ENCODE measurements at regions not wholly inside any gene's neighbourhood (a gene's known extent, or its start where the extent isn't known, plus 50 kb on each side); places are given as distances from the start of the nearest gene placed in this dataset.
A peak's percentile ranks its signal among the peaks of the same experiment; 100 is the strongest.

- DNase-seq = no peak
Measured at GRCh38 chr3:159130108-159130507, 328.3 kb downstream of the MFSD1 start.

GRCh38 chr3:159131376-159131775, 329.5 kb downstream of the MFSD1 start:
- DNase-seq = no peak

GRCh38 chr3:159137949-159138348, 336.1 kb downstream of the MFSD1 start:
- no peak for DNase-seq

GRCh38 chr3:159139326-159139725, 337.5 kb downstream of the MFSD1 start:
- no peak for DNase-seq

GRCh38 chr3:159144472-159144871, 342.6 kb downstream of the MFSD1 start:
- no peak for DNase-seq

GRCh38 chr3:159144891-159145290, 343.0 kb downstream of the MFSD1 start:
- no peak for DNase-seq

GRCh38 chr3:159146392-159146791, 344.5 kb downstream of the MFSD1 start:
- DNase-seq = no peak

- DNase-seq = no peak
Measured at GRCh38 chr3:159146856-159147435, 345.1 kb downstream of the MFSD1 start.

- DNase-seq = no peak
Measured at GRCh38 chr3:159147813-159148212, 346.0 kb downstream of the MFSD1 start.

GRCh38 chr3:159148466-159148865, 346.6 kb downstream of the MFSD1 start:
- no peak for DNase-seq

- no peak for DNase-seq
Measured at GRCh38 chr3:159149131-159149530, 347.3 kb downstream of the MFSD1 start.

GRCh38 chr3:159149633-159150032, 347.8 kb downstream of the MFSD1 start:
- DNase-seq = no peak

GRCh38 chr3:159150180-159150579, 348.3 kb downstream of the MFSD1 start:
- no peak for DNase-seq

- DNase-seq = no peak
Measured at GRCh38 chr3:159151130-159151529, 349.3 kb downstream of the MFSD1 start.

- DNase-seq = no peak
Measured at GRCh38 chr3:159157275-159157674, 355.4 kb downstream of the MFSD1 start.

GRCh38 chr3:159158213-159158612, 356.4 kb downstream of the MFSD1 start:
- DNase-seq = no peak

- no peak for DNase-seq
Measured at GRCh38 chr3:159158801-159159200, 356.9 kb downstream of the MFSD1 start.

GRCh38 chr3:159159546-159159945, 357.7 kb downstream of the MFSD1 start:
- no peak for DNase-seq

- no peak for DNase-seq
Measured at GRCh38 chr3:159163656-159164055, 361.8 kb downstream of the MFSD1 start.

- DNase-seq = no peak
Measured at GRCh38 chr3:159165961-159166360, 364.1 kb downstream of the MFSD1 start.

- DNase-seq = no peak
Measured at GRCh38 chr3:159166899-159167586, 365.2 kb downstream of the MFSD1 start.

GRCh38 chr3:159168788-159169187, 366.9 kb downstream of the MFSD1 start:
- DNase-seq = no peak

- DNase-seq = peak; percentile 49
Measured at GRCh38 chr3:159169828-159170227, 368.0 kb downstream of the MFSD1 start.

GRCh38 chr3:159170436-159171003, 368.7 kb downstream of the MFSD1 start:
- peak; percentile 30 for DNase-seq
